CD14-positive monocyte (primary cell): ENCODE measurements at regions not wholly inside any gene's neighbourhood (a gene's known extent, or its start where the extent isn't known, plus 50 kb on each side); places are given as distances from the start of the nearest gene placed in this dataset.

Source experiments
- DNase-seq, 3 donors: peaks; one replicate each; pipeline ENCODE4 v3.0.0-alpha.2; 2011 to 2022
- H2AFZ ChIP-seq: 2 replicates; pipeline ENCODE4 v1.6.0; 2012; ENCODE audit warnings: mild to moderate bottlenecking, low read depth, low read length, inconsistent platforms; ENCODE audit not compliant: insufficient read depth, poor library complexity, severe bottlenecking
- H3K27ac ChIP-seq, 2 donors: 1 replicate in 1 of 2; 2 replicates in 1 of 2; pipeline ENCODE4 v1.5.1; 2012 to 2013; ENCODE audit warnings: low read length in 2 of 2, control low read depth in 1 of 2, inconsistent platforms in 1 of 2, low read depth in 1 of 2, mild to moderate bottlenecking in 1 of 2
- H3K27me3 ChIP-seq, 2 donors: one replicate each; pipeline versions ENCODE4 v1.6.0 to v1.6.1; 2011 to 2013; ENCODE audit warnings: low read length in 2 of 2; ENCODE audit not compliant: control insufficient read depth in 2 of 2, insufficient read depth in 2 of 2
- H3K36me3 ChIP-seq, 2 donors: replicated peaks in 1 of 2; 1 replicate in 1 of 2; 2 replicates in 1 of 2; pipeline versions ENCODE4 v1.5.1 to v1.6.1; 2012 to 2013; ENCODE audit warnings: low read length in 2 of 2, control low read depth in 1 of 2, inconsistent platforms in 1 of 2, mild to moderate bottlenecking in 1 of 2; ENCODE audit not compliant: insufficient read depth in 2 of 2, control insufficient read depth in 1 of 2
- H3K4me1 ChIP-seq, 2 donors: 1 replicate in 1 of 2; 2 replicates in 1 of 2; pipeline versions ENCODE4 v1.5.1 to v1.6.1; 2012 to 2013; ENCODE audit warnings: low read length in 2 of 2, control low read depth in 1 of 2, inconsistent platforms in 1 of 2, mild to moderate bottlenecking in 1 of 2, moderate library complexity in 1 of 2; ENCODE audit not compliant: insufficient read depth in 2 of 2, control insufficient read depth in 1 of 2
- H3K4me2 ChIP-seq: replicated peaks from 2 replicates; pipeline ENCODE3; 2012; ENCODE audit warnings: low read length, moderate library complexity, mild to moderate bottlenecking; ENCODE audit not compliant: poor library complexity, severe bottlenecking; ENCODE audit errors: extremely low read depth
- H3K4me3 ChIP-seq, 3 experiments: fragments of 200-600 bp in 1 of 3; sonication (generic) in 1 of 3; replicated peaks in 1 of 3; 1 replicate in 2 of 3; 2 replicates in 1 of 3; pipeline ENCODE4 v1.5.1; 2011 to 2013; ENCODE audit warnings: low read length in 3 of 3, mild to moderate bottlenecking in 3 of 3, control low read depth in 2 of 3, low read depth in 2 of 3, inconsistent platforms in 1 of 3, moderate library complexity in 1 of 3
- H3K79me2 ChIP-seq: 2 replicates; pipeline ENCODE4 v1.6.0; 2012; ENCODE audit warnings: mild to moderate bottlenecking, control low read depth, inconsistent platforms, low read length, moderate library complexity; ENCODE audit not compliant: insufficient read depth
- H3K9ac ChIP-seq: 2 replicates; pipeline ENCODE4 v1.6.0; 2017; ENCODE audit warnings: low read length, mild to moderate bottlenecking; ENCODE audit not compliant: insufficient read depth, poor library complexity, severe bottlenecking
- H3K9me3 ChIP-seq, 2 donors: replicated peaks in 1 of 2; 1 replicate in 1 of 2; 2 replicates in 1 of 2; pipeline versions ENCODE4 v1.5.1 to v1.6.1; 2012 to 2013; ENCODE audit warnings: low read length in 2 of 2, control low read depth in 1 of 2; ENCODE audit not compliant: control insufficient read depth in 1 of 2, insufficient read depth in 1 of 2
- H4K20me1 ChIP-seq: 2 replicates; pipeline ENCODE4 v1.6.0; 2012; ENCODE audit warnings: mild to moderate bottlenecking, low read length, control low read depth, moderate library complexity; ENCODE audit not compliant: insufficient read depth
- H3K27ac Mint-ChIP-seq, 7 donors: one replicate each; pipeline ENCODE4 v1.8.0; 2020; ENCODE audit warnings: mild to moderate bottlenecking in 7 of 7, mixed read lengths in 7 of 7, moderate library complexity in 6 of 7, inconsistent platforms in 2 of 7
- H3K27me3 Mint-ChIP-seq, 3 donors: one replicate each; pipeline ENCODE4 v1.8.0; 2021 to 2022; ENCODE audit warnings: low read depth in 3 of 3, mild to moderate bottlenecking in 3 of 3, mixed read lengths in 3 of 3, moderate library complexity in 3 of 3, inconsistent platforms in 1 of 3
- H3K36me3 Mint-ChIP-seq, 2 donors: one replicate each; pipeline ENCODE4 v1.8.0; 2020; ENCODE audit warnings: mixed read lengths in 2 of 2, inconsistent platforms in 1 of 2, mild to moderate bottlenecking in 1 of 2
- H3K4me1 Mint-ChIP-seq: one replicate; pipeline ENCODE4 v1.8.0; 2020; ENCODE audit warnings: mild to moderate bottlenecking, mixed read lengths
- H3K4me3 Mint-ChIP-seq, 2 donors: one replicate each; pipeline ENCODE4 v1.8.0; 2020; ENCODE audit warnings: mild to moderate bottlenecking in 2 of 2, mixed read lengths in 2 of 2, moderate library complexity in 1 of 2
- H3K9me3 Mint-ChIP-seq, 7 donors: one replicate each; pipeline ENCODE4 v1.8.0; 2020 to 2022; ENCODE audit warnings: mixed read lengths in 7 of 7, mild to moderate bottlenecking in 6 of 7, moderate library complexity in 6 of 7, inconsistent platforms in 2 of 7
- WGBS: methylation state at CpG from one replicate; pipeline ENCODE4 v1.1.5; 2013; ENCODE audit warnings: missing lambda C conversion rate; ENCODE audit not compliant: insufficient coverage; 5-methylcytosine and 5-hydroxymethylcytosine counted together
- intact Hi-C, 2 donors: fragments of 100-400 bp; cut with micrococcal nuclease; formaldehyde crosslinking; loops; one replicate each; pipeline versions ENCODE4 v1.15.0 to v1.15.1; 2023
- TF ChIP-seq, protein P1 (sequence below): fragments of 200-600 bp; IDR thresholded peaks from one replicate; pipeline ENCODE4 v1.8.0; 2022; ENCODE audit warnings: antibody characterized with exemption, mild to moderate bottlenecking

- Mint-ChIP-seq H3K36me3 (no peaks in the 10 kb centered on the region), H3K4me1 (no peaks in the 10 kb centered on the region), H3K27ac (no peak overlapping the region), H3K27me3 (no peaks in the 10 kb centered on the region), H3K9me3 (peaks cover 0 to 5% (median 3%) of the 10 kb centered on the region in 7 donors), H3K4me3 (no peak overlapping the region)
- Histone ChIP-seq H2AFZ (no peak overlapping the region), H3K4me3 (no peak overlapping the region), H3K27ac (no peak overlapping the region), H3K4me1 (no peaks in the 10 kb centered on the region), H3K9ac (no peak overlapping the region), H3K4me2 (no peak overlapping the region), H3K79me2 (no peaks in the 10 kb centered on the region), H4K20me1 (no peaks in the 10 kb centered on the region), H3K36me3 (no peaks in the 10 kb centered on the region), H3K9me3 (peaks cover 0 to 3% of the 10 kb centered on the region in 2 donors), H3K27me3 (no peaks in the 10 kb centered on the region)
- no peak for DNase-seq
- intact Hi-C loops, result no loop called here
- TF ChIP-seq, protein P1, sequence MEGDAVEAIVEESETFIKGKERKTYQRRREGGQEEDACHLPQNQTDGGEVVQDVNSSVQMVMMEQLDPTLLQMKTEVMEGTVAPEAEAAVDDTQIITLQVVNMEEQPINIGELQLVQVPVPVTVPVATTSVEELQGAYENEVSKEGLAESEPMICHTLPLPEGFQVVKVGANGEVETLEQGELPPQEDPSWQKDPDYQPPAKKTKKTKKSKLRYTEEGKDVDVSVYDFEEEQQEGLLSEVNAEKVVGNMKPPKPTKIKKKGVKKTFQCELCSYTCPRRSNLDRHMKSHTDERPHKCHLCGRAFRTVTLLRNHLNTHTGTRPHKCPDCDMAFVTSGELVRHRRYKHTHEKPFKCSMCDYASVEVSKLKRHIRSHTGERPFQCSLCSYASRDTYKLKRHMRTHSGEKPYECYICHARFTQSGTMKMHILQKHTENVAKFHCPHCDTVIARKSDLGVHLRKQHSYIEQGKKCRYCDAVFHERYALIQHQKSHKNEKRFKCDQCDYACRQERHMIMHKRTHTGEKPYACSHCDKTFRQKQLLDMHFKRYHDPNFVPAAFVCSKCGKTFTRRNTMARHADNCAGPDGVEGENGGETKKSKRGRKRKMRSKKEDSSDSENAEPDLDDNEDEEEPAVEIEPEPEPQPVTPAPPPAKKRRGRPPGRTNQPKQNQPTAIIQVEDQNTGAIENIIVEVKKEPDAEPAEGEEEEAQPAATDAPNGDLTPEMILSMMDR, result no peak
- whole genome bisulfite sequencing, result 81% methylated on average over 3 of the region's 4 CpGs
These were observed 198.8 kb downstream of the VEGFC start for GRCh38 chr4:176593943-176594342.

- no peaks in the 10 kb centered on the region for H3K27me3 Mint-ChIP-seq
- WGBS, result no CpG with 5 or more reads among the region's 1 CpG
These were observed 197.5 kb downstream of the VEGFC start for GRCh38 chr4:176595257-176595656.

More at GRCh38 chr4:176595257-176595656, 197.5 kb downstream of the VEGFC start:
- no peak overlapping the region for H3K27ac ChIP-seq
- H3K9ac ChIP-seq, result no peak overlapping the region
- intact Hi-C loops, result no loop called here
- no peak overlapping the region for H3K4me3 ChIP-seq
- no peaks in the 10 kb centered on the region for H3K4me1 ChIP-seq
- H3K27me3 ChIP-seq, result no peaks in the 10 kb centered on the region
- H3K4me2 ChIP-seq, result no peak overlapping the region
- H3K36me3 ChIP-seq, result no peaks in the 10 kb centered on the region
- no peaks in the 10 kb centered on the region for H3K79me2 ChIP-seq
- H3K9me3 ChIP-seq, result peaks cover 0 to 3% of the 10 kb centered on the region in 2 donors
- H3K9me3 Mint-ChIP-seq, result peaks cover 0 to 4% (median 3%) of the 10 kb centered on the region in 7 donors
- TF ChIP-seq, protein P1, result no peak
- no peaks in the 10 kb centered on the region for H3K36me3 Mint-ChIP-seq
- no peak for DNase-seq
- H4K20me1 ChIP-seq, result no peaks in the 10 kb centered on the region
- H3K4me3 Mint-ChIP-seq, result no peak overlapping the region
- no peaks in the 10 kb centered on the region for H3K4me1 Mint-ChIP-seq
- H3K27ac Mint-ChIP-seq, result no peak overlapping the region
- H2AFZ ChIP-seq, result no peak overlapping the region
